Esophagus muscularis mucosa (tissue), 4 donors: ENCODE measurements at regions not wholly inside any gene's neighbourhood (a gene's known extent, or its start where the extent isn't known, plus 50 kb on each side); places are given as distances from the start of the nearest gene placed in this dataset.

Experiments used
- DNase-seq: peaks from one replicate; pipeline ENCODE4 v3.0.0-alpha.2; 2017; ENCODE audit errors: extremely low spot score
- H3K27ac ChIP-seq, 4 donors: fragments of 200-600 bp; sonication (generic); replicated peaks in 1 of 4; 1 replicate in 3 of 4; 2 replicates in 1 of 4; pipeline ENCODE4 v1.5.1; 2016 to 2019; ENCODE audit warnings: mild to moderate bottlenecking in 1 of 4
- H3K27me3 ChIP-seq, 4 donors: fragments of 200-600 bp; sonication (generic); one replicate each; pipeline versions ENCODE4 v1.5.1 to v1.6.0; 2016 to 2019
- H3K36me3 ChIP-seq, 4 donors: fragments of 200-600 bp; sonication (generic); one replicate each; pipeline ENCODE4 v1.5.1; 2016 to 2019
- H3K4me1 ChIP-seq, 4 donors: fragments of 200-600 bp; sonication (generic); one replicate each; pipeline ENCODE4 v1.5.1; 2016 to 2019
- H3K4me3 ChIP-seq, 4 donors: fragments of 200-600 bp; sonication (generic); 1 replicate in 2 of 4; 2 replicates in 2 of 4; pipeline ENCODE4 v1.5.1; 2016 to 2019; ENCODE audit warnings: mild to moderate bottlenecking in 4 of 4, moderate library complexity in 1 of 4
- H3K9me3 ChIP-seq, 4 donors: fragments of 200-600 bp; sonication (generic); 1 replicate in 3 of 4; 2 replicates in 1 of 4; pipeline ENCODE4 v1.5.1; 2016 to 2019
- CTCF ChIP-seq, 3 experiments: fragments of 200-600 bp in 2 of 3; fragments of 450-650 bp in 1 of 3; sonication (generic) in 2 of 3; IDR thresholded peaks; one replicate each; pipeline ENCODE4 v1.5.1; 2017 to 2019; ENCODE audit warnings: antibody characterized with exemption in 3 of 3, mild to moderate bottlenecking in 2 of 3, moderate library complexity in 1 of 3
- EP300 ChIP-seq: sonication (generic); formaldehyde crosslinking; IDR thresholded peaks from one replicate; pipeline ENCODE4 v1.6.1; 2017; ENCODE audit warnings: antibody characterized with exemption
- POLR2A ChIP-seq: fragments of 450-650 bp; IDR thresholded peaks from one replicate; pipeline ENCODE4 v1.6.1; 2017; ENCODE audit warnings: antibody characterized with exemption, moderate library complexity, mild to moderate bottlenecking, low read depth
- POLR2AphosphoS5 ChIP-seq, 2 donors: sonication (generic); formaldehyde crosslinking; IDR thresholded peaks; one replicate each; pipeline ENCODE4 v1.6.1; 2017; ENCODE audit warnings: antibody characterized with exemption in 2 of 2
- WGBS: methylation state at CpG from one replicate; pipeline ENCODE4 v1.1.5; 2018; 5-methylcytosine and 5-hydroxymethylcytosine counted together
- intact Hi-C: fragments of 100-400 bp; cut with DNase I; formaldehyde crosslinking; loops from one replicate; pipeline ENCODE4 v1.15.1; 2023

DNA sequence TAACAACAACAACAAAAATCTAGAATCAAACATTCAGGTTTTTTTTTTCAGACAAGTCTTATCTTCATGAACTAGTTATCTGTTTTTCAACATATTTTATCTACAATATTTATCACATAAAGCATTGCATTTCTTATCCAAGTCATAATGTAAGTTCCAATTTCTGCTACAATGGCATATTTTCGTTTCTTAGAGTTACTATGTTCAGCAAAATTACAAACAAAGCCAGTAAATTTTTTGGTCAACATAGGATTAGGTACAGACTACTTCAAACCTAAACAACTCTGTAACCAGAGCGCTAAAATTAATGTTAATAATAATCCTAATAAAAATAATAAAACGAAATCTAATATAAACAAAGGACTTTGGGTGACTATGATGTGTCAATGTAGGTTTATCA is 165.4 kb upstream of the TACR3 start:
- no peak for DNase-seq
- WGBS: 60% methylated on average over 3 of the region's 3 CpGs
- no peak for TF ChIP-seq POLR2A
- TF ChIP-seq EP300: no peak
- TF ChIP-seq POLR2AphosphoS5 (IDR thresholded peaks at IDR 0.05): no peak
- no peak for TF ChIP-seq CTCF (IDR thresholded peaks at IDR 0.05)
- Histone ChIP-seq H3K9me3 (no peaks in the 10 kb centered on the region), H3K4me3 (no peak overlapping the region), H3K36me3 (no peaks in the 10 kb centered on the region), H3K4me1 (no peaks in the 10 kb centered on the region), H3K27ac (no peak overlapping the region), H3K27me3 (no peaks in the 10 kb centered on the region)
- intact Hi-C loops: no loop called here

DNA sequence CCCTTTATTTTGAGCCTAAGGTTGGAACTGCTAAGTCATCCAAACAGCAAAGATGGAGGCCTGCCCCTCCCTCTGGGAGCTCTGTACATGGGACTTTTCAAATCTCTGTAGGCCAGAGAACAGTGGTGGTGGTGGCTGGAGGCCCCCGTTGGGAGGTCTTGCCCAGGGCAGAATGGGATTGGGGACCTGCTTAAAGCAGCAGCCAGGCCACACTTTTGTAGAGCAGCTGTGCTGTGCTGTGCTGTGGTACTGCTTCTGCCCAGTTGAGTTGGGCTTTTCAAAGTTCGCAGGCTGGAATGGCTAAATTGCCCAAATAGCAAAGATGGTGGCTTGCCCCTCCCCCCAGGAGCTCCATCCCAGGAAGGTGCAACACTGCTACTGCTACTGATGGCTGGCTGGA is 147.5 kb upstream of the TACR3 start:
- Histone ChIP-seq H3K4me1 (no peaks in the 10 kb centered on the region), H3K36me3 (no peaks in the 10 kb centered on the region), H3K9me3 (no peaks in the 10 kb centered on the region), H3K4me3 (no peak overlapping the region), H3K27ac (no peak overlapping the region), H3K27me3 (no peaks in the 10 kb centered on the region)
- TF ChIP-seq POLR2A (no peak), POLR2AphosphoS5 (IDR thresholded peaks at IDR 0.05) (no peak), EP300 (no peak), CTCF (IDR thresholded peaks at IDR 0.05) (no peak)
- WGBS: 70% methylated on average over 1 of the region's 2 CpGs
- no peak for DNase-seq
- intact Hi-C loops: no loop called here

DNA sequence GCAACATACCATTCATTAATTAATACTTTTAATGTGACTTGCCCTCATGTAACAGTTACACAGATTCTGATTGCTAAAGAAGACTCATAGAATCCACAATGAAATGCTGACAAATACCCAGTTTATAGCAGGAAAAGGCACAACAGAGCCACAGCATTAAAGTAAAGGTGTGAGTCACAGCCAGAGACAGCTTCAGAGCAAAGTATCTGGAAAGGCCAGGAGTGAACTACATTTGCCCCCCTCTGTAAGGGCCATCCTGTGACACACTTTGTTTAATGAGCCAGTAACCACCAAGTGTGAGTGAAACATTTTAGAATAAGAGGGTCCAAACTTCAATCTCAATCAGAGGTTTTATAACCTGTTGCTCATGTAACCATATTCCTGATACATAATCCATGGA is 133.8 kb upstream of the TACR3 start:
- Histone ChIP-seq H3K27ac (no peak overlapping the region), H3K27me3 (no peaks in the 10 kb centered on the region), H3K36me3 (no peaks in the 10 kb centered on the region), H3K4me1 (no peaks in the 10 kb centered on the region), H3K4me3 (no peak overlapping the region), H3K9me3 (peaks cover 0 to 6% (median 1%) of the 10 kb centered on the region in 4 donors)
- intact Hi-C loops: no loop called here
- TF ChIP-seq EP300: no peak
- no peak for DNase-seq

DNA sequence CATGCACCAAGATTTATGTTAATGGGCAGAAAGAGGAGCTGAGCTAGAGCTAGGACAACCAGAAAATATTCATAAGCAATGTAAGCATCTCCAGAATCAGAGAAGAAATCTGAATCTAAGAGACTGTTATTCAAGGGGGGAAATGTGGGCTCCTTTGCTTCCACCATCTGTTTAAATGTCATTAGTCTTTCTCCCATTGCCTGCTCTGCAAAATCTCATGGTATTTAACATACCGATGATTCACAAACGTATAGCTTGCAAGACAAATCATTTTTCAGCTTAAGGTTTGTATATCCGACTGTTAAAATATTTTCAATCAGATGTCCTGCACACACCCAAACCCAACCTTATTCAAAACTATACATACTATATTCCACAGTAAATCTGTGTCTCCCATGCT is 133.4 kb upstream of the TACR3 start:
- Histone ChIP-seq H3K27ac (no peak overlapping the region), H3K27me3 (no peaks in the 10 kb centered on the region), H3K36me3 (no peaks in the 10 kb centered on the region), H3K4me3 (no peak overlapping the region), H3K9me3 (peaks cover 0 to 11% (median 6%) of the 10 kb centered on the region in 4 donors), H3K4me1 (no peaks in the 10 kb centered on the region)
- WGBS: 36% methylated on average over 3 of the region's 3 CpGs
- intact Hi-C loops: no loop called here
- DNase-seq: no peak
- TF ChIP-seq CTCF (IDR thresholded peaks at IDR 0.05): no peak
- TF ChIP-seq EP300: no peak
- no peak for TF ChIP-seq POLR2AphosphoS5 (IDR thresholded peaks at IDR 0.05)
- TF ChIP-seq POLR2A: no peak

GRCh38 chr4:103845075-103845474 is 125.3 kb upstream of the TACR3 start:
- H3K4me1 ChIP-seq: no peaks in the 10 kb centered on the region
- intact Hi-C loops: no loop called here
- no peaks in the 10 kb centered on the region for H3K36me3 ChIP-seq
- no peak for DNase-seq
- H3K27me3 ChIP-seq: no peaks in the 10 kb centered on the region
- TF ChIP-seq EP300: no peak
- no peak for TF ChIP-seq POLR2AphosphoS5 (IDR thresholded peaks at IDR 0.05)
- no peak for TF ChIP-seq POLR2A
- TF ChIP-seq CTCF (IDR thresholded peaks at IDR 0.05): no peak
- no peak overlapping the region for H3K27ac ChIP-seq
- no peak overlapping the region for H3K4me3 ChIP-seq
- peaks cover 0 to 17% (median 11%) of the 10 kb centered on the region in 4 donors for H3K9me3 ChIP-seq
